Neural progenitor cell (in vitro differentiated cells): ENCODE measurements at regions not wholly inside any gene's neighbourhood (a gene's known extent, or its start where the extent isn't known, plus 50 kb on each side); places are given as distances from the start of the nearest gene placed in this dataset.

ENCODE experiments used
- CTCF ChIP-seq: fragments of 200-600 bp; sonication (generic); IDR thresholded peaks from 2 replicates; pipeline ENCODE4 v1.5.1; 2017; ENCODE audit warnings: antibody characterized with exemption, mild to moderate bottlenecking
- EZH2 ChIP-seq: fragments of 200-600 bp; sonication (generic); IDR thresholded peaks from 2 replicates; pipeline ENCODE4 v1.6.1; 2017; ENCODE audit warnings: antibody characterized with exemption, mild to moderate bottlenecking, moderate library complexity
- EZH2phosphoT487 ChIP-seq: fragments of 200-600 bp; sonication (generic); IDR thresholded peaks from 2 replicates; pipeline ENCODE4 v1.6.1; 2017; ENCODE audit warnings: antibody characterized with exemption

- no peak for TF ChIP-seq EZH2
- TF ChIP-seq CTCF, result no peak
- no peak for TF ChIP-seq EZH2phosphoT487
Measured at GRCh38 chr1:79695138-79695537, 688.6 kb upstream of the ADGRL4 start.
